ENCODE measurements at regions not wholly inside any gene's neighbourhood (a gene's known extent, or its start where the extent isn't known, plus 50 kb on each side); places are given as distances from the start of the nearest gene placed in this dataset.
"Not testable (repeated sequence)": the region's sequence is repeated elsewhere in the genome, so short reads cannot be mapped to it uniquely, and the experiment has no call there.

DNA sequence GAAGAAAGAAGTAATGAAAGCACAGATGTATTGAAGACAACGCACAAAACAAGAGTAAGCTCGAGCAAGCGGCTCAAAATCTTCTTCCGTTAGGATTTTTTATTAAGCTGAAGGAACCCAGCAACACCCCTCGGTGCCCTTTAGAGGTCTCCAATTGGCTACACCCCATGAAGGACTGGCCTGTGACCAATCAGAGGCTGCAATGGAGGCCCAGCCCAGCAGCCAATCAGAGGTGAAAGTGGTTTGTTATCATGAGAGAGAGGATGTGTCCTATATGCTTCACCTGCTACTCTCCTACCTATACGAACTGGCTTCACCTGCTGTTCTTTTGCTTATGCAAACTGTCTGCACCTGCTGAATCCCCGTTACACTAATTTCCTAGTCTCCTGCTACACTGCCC, 358.8 kb downstream of the C12orf50 start:
- no peak for DNase-seq

- no peak for DNase-seq
Measured at GRCh38 chr12:87667378-87667777, 361.8 kb downstream of the C12orf50 start.

DNA sequence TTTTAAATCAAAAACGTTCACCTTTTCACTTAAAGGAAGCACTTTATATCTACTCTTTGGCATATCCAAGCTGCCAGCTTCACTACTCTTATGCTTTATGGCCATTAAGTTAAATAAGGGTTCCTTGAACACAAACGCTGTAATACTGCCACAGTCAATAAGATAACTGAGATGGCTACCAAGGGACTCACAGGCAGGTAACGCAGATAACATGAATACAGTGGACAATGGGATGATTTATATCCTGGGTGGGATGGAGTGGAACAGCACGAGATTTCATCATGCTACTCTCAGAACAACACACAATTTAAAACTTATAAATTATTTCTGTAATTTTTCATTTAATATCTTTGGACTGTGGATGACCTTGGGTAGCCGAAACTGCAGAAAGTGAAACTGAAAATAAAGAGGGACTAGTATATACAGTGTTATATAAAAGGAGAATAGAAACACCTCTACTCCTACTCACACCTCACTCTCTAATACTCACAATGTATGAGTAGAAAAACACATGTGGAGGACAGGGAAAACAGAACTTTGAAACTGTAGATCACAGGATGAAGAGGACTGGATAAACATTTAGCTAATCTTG, 367.3 kb downstream of the C12orf50 start:
- no peak for DNase-seq

DNA sequence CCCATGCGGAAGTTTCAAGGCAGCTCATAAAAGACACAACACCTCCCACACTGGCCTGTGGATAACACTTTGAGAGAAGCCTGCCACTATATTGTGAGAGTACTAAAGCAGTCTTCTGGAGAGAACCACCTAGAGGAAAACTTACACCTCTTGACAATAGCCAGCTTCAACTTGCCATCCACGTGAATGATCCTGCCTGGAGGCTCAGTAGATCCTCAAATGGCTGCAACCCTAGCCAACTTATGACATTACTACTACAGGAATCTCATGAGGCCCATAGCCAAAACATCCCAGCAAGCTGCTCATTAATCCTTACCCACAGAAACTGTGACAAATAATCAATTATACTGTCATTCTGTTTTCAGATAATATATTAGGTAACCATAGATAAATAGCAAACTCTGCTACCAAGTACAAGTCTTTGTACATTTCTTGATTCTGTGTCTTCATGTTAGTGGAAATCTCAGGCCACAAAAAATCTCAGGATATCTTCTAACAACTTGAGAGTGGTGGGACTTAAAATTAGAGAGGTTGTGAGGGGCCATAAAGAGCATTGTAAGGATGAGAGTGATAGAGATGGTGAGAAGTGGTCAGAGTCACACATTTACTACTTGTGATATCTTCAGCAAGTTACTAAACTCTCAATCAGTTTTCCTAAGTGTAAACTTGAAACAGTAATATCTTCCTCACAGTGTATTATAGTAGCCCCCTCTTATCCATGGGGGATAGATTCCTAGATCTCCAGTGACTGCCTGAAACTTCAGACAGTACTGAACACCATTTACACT, 368.0 kb downstream of the C12orf50 start:
- no peak for DNase-seq

DNA sequence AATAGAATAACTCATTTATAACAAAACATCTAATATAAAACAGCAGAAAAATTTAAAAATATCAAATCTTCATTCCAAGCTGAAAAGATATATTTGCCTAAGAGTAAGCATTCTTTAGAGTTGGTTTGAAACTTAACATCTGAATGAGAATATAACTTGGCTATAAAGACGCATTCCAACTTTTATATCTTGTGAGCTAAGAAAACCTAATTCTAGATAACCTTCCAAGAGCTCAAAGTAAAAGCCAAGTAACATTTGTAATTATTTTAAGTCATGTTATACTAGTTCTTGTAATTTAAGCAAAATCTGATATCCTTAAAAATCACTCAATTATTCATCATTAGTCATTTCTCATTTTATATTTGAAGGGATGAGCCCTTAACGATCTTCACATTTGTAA, 368.9 kb downstream of the C12orf50 start:
- DNase-seq, result no peak

DNA sequence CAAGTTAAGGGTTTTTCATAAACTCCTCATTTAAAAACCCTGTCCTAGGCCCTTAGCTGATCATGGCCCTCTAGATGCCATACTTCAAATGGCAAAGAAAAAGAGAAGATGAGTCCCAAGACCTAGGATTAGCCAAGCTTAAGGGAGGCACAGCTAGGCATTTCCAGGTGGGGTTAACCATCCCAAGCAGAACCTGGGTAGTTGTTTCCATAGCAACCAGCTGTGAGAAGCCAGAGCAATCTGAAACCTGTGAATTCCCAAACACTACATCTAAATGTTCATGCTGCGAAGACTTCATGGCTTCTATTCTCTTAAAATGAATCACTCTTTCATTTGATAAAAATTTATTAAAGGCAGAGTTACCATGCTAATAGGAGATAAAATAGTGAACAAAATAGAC, 372.9 kb downstream of the C12orf50 start:
- DNase-seq, result no peak

DNA sequence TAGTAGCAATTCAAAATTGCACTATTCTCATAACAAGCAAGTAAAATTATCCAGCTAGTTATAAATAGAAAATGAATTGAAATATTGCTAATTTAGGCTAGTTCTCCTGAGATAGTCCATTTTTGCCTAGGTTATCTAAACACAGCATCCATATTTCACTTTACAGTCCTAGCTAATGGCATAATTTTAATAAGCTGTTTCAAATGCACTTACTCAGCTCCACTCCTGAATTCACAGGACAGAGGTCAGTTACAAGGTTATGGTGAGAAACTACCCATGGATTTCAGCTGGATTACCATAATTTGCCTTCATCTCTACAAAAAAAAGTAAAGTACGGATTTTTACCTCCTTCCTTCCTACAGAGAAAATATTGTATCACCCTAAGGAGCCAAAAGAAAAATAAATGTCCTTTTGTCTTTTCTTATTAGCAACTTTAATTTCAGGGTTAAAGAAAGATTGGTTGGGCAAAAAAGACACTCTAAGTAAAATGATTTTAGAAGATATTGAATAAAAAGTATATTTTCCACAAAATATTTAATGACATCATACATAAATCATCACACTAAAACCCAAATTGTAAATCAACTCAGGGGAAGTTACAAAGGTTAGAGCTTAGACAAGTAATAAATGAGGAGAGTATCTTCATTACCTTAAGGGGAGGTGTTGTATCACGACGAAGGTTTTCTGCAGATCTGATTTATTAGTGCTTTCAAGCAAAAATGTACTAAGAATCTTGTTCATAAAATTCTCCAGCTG, 377.4 kb downstream of the C12orf50 start:
- DNase-seq, result no peak

DNA sequence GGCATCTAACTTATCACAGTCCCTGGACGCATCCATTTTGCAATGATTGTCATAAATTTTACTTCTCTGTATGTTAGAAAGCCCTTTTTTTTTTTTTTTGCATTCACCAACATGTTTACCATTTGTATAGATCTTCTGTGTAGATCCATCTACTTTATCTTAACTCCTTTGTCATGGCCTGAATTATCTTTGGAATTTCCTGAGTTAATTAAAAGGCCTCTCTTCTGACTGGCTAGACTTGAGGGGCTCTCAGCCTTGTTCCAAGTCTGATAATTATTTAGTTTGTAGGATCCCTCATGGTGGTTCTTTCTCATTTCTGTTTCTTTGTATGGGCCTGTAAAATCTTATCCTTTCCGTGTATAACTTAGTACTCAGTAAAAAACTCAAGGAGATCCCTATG, 387.0 kb downstream of the C12orf50 start:
- DNase-seq, result no peak

GRCh38 chr12:87618199-87618598, 411.0 kb downstream of the C12orf50 start:
- DNase-seq, result no peak

DNA sequence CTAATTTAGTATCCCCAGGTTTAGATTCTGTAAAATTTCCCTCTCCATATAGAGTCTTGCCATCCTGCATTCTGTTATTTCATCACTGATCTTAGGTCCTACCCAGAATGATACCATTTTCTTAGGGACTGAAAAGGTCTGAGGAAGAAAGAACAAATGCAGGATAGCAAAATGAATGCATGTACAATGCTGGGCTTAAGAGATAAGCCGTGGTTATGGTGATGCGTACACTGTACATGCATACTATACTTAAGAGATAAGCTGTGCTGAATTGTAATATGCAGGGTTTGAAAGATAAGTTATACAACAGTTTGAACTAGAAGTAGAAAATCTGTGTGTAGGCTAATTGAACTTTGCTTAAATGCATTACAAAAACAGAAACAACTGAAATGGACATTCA, 416.2 kb downstream of the C12orf50 start:
- DNase-seq, result no peak

DNA sequence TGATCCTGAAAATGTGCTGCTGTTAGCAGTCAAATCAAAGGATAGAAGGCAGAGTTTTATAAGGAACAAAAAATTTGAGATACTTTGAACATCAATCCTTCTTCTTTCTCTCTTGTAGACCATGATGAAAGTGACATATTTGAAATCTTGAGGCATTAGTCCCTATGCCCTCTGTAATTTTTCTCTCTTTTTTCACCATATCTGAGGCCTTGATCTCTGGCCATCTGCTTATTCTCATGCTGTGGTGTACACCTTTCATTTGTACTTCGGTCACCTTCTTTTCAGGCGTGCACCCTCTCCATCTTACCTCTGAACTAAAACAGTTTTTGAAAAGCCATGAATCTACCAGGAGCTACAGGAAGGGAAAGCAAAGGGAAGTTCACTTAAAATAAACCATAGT, 420.9 kb downstream of the C12orf50 start:
- DNase-seq, result no peak

DNA sequence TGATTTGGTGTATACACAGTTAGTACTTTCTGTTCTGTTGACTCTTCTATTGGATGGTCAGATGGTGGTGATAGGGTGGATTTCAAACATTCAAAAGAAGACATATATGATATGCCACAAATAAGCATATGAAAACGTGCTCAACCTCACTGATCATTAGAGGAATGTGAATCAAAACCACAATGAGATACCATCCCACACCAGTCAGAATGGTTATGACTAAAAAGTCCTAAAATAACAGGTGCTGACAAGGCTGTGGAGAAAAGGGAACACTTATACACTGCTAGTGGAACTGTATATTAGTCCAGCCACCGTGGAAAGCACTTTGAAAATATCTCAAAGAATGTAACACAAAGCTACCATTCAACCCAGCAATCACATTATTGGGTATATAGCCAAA, 425.5 kb downstream of the C12orf50 start:
- DNase-seq, result no peak

- DNase-seq, result no peak
Measured at GRCh38 chr12:87599459-87599858, 429.7 kb downstream of the C12orf50 start.

GRCh38 chr12:87597114-87597513, 432.1 kb downstream of the C12orf50 start:
- no peak for DNase-seq

DNA sequence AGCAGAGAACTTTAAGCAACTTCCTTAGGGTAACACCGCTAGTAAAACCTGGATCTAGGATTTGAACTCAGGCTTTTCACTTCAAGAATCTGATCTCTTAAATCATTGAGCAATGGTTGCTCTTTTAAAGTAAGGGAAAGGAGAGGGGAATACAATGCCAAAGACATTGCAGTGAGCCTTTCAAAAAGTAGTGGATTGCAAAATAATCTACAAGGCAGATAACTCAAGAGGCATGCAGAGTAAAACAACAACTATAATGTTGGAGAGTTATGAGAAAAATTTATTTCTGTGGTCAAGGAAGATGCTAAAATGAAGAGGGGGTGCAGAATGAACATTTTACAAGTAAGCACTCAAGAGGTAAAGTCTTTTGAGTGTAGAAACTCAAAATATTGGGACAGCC, 432.6 kb downstream of the C12orf50 start:
- no peak for DNase-seq

- no peak for DNase-seq
Measured at GRCh38 chr12:87596134-87596533, 433.1 kb downstream of the C12orf50 start.

DNA sequence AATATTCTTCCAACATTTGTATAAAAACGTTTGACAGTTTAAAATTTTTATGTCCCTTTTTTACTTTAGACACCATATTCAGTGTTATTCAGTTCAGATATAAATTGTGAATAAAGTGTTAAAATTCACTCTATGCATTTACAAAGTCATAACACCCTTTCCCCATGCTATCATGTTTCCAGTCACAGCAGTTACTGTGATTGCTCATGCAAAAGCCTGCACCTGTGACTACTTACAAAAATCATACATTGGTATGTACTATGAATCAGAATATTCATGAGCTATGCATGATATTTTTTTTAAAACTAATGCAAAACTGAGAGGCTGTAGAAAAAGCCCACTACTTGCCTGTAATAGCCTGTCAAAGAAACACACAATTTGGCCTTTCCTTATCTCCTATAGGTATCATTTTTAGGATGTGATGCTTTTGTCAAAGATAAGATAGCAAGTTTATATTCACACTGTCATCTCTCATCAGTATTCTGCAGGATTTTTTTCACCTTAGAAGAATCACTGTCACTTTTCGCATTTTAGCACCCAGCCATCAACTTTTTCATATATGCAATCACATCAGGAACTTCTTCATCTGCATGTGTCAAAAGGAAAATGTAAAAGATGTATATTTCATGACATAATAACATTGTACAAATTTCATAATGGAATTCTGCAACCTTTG, 443.2 kb downstream of the C12orf50 start:
- DNase-seq, result no peak

DNA sequence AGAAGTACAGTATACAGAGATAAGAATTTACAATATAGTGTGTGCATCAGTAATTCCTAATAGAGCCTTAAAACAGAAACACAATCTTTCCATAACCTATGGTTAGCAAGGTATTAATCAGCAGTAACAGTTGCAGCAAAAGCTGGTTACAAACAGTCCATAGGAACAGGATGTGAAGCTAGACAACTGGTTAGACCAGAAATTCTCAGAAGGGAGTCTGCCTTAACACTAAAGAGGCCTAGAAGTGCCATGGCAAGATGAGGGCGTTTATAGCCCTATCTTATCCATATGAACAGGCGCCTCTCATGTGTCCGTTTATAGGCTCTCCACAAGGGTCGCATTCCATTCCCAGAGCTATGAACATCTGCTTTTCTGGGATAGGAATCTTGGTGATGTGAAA, 450.1 kb downstream of the C12orf50 start:
- DNase-seq, result not testable (repeated sequence)

- DNase-seq, result no peak
Measured at GRCh38 chr12:87575906-87576305, 453.3 kb downstream of the C12orf50 start.

GRCh38 chr12:87566918-87567317, 462.3 kb downstream of the C12orf50 start:
- not testable (repeated sequence) for DNase-seq

- no peak for DNase-seq
Measured at GRCh38 chr12:87556985-87557384, 472.2 kb downstream of the C12orf50 start.

- not testable (repeated sequence) for DNase-seq
Measured at GRCh38 chr12:87531213-87531612, 498.0 kb downstream of the C12orf50 start.

DNA sequence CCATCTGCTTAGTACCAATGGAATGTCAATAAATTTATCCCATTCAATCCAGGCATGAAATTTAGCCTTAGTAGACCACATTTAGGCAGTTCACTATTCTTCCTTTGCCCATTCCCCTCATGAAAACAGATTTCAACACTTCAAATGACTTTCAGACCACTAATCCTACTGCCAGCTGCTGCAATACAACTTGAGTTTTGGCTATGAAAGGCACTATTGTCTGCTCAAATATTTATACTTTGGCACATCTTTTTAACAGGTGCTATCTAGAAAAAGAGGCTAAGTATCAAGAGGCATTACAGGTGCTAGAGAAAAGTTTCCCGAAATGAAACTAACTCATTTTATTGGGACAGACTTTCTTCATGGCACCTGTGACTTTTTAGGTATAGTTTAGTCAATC, 499.8 kb downstream of the C12orf50 start:
- no peak for DNase-seq

Measured in suppressor macrophage treated with lipopolysaccharide for 1 hour (primary cell).